G401.6 (cell line): ENCODE measurements at regions not wholly inside any gene's neighbourhood (a gene's known extent, or its start where the extent isn't known, plus 50 kb on each side); places are given as distances from the start of the nearest gene placed in this dataset.

ENCODE experiments used
- FAIRE-seq: peaks from 2 replicates; lab custom pipeline; 2012; peaks lifted over from hg19 to GRCh38; lab: Jason Lieb, UNC

- no peak for FAIRE-seq
These were observed 165.8 kb upstream of the SYT1 start for GRCh38 chr12:78698747-78699146.

GRCh38 chr12:78700565-78700964, 164.0 kb upstream of the SYT1 start:
- FAIRE-seq = no peak

DNA sequence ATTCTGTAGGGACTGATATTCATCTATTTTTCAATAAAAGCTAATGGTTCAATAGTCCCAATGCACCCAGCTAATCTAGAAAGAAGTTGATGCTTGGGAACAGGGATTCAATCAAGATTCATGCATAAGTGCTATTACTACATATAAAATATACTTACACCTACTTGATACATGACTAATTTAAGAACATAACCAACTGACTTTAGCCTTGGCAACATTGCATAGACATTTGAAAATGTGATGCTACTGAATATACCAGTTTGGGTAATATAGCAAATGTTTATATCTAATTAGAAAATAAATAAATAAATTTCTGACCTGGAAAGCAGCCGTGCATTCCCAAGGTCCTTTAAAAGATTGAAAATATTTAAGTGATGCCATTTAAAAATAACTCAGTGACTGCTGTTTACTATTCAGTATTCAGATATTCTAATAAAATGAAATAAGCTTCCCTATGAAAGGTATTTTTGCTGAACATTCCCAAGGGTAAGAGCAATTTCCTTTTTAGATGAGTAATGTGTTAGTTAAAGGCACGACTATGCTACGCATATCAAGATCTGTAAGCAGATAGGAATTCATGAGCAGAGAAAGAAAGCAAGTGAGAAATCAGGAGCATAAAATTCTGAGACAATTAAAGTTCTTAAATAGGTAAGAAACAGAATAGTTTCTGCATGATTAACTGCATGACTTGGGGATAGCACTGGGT, 160.6 kb upstream of the SYT1 start:
- no peak for FAIRE-seq

DNA sequence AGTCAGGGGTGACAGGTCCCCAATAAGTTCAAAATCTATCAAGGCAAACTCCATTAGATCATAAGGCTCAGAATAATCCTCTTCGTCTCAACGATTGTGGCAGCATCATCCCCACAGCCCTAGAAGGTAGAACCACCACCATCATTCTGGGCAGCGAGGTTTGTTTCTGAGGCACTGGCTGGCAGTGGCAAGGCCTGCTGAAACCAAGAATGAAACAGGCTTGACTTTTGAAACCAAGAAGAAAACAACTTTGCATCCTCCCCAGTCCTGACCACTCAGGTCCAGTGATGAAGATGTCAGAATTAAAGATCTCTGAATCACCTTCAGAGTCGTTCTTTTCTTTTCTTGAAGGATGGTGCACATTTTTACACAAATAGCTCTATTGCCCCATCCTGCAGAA, 152.6 kb upstream of the SYT1 start:
- no peak for FAIRE-seq

DNA sequence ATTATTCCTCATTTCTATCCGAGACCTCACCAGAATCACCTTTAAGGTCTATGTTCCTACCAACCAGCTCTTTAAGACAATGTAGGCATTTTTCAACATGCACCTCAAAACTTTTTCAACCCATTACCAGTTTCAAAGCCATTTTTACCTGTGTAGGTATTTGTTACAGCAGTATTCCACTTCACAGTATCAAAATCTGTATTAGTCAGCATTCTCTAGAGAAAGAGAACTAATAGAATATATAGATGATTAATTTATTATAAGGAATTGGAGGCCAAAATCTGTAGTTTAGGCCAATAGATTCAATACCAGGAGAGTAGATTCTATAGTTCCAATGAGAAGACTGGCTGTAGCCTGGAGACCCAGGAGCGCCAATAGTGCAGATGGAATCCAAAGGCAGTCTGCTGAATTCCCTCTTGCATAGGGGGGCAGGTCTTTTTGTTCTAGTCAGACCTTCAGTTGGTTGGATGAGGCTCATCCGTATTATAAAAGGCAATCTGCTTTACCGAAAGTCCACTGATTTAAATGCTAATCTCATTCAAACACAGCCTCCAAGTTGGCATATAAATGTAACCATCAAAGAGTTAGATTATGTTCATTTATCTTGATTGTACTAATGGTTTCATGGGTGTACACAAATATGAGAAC, 151.6 kb upstream of the SYT1 start:
- no peak for FAIRE-seq

- FAIRE-seq = no peak
These were observed 144.9 kb upstream of the SYT1 start for GRCh38 chr12:78719721-78720120.

DNA sequence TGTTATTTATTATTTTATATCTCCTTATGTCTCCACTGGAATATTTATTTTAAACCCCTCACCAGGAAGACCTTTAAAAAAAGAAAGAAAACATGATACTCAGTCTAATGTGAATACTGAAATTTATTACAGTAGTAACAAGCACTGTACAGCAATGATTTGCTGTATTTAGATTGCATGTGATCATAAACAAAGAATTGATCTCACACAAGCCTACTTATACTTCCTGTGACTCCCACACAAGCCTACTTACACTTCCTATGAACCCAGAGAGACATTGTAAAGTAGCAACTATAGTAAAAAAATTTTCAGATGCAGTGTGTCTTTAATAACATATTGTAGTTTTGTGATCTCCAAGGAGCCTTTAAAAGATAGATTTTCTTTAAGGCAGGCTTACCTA, 142.7 kb upstream of the SYT1 start:
- no peak for FAIRE-seq

DNA sequence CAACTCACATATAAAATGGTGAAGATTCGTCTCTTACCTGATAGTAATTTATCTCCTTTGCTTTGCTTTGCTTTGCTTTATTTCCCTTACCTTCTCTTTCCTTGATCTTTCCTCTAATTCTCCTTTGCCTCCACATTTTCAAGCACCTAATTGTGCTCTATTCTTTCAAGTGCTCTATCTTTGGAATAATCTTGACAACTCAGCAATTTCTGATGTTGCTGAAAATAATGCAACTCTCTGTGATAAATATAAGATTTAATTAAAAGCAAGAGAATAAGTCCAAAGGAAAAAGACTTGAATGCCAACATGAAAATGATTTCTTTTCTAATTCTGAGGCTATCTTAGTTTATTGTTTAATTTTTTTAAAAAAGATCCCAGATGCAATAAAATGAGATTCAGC, 139.5 kb upstream of the SYT1 start:
- FAIRE-seq = no peak

- FAIRE-seq = no peak
These were observed 138.5 kb upstream of the SYT1 start for GRCh38 chr12:78725951-78726580.

DNA sequence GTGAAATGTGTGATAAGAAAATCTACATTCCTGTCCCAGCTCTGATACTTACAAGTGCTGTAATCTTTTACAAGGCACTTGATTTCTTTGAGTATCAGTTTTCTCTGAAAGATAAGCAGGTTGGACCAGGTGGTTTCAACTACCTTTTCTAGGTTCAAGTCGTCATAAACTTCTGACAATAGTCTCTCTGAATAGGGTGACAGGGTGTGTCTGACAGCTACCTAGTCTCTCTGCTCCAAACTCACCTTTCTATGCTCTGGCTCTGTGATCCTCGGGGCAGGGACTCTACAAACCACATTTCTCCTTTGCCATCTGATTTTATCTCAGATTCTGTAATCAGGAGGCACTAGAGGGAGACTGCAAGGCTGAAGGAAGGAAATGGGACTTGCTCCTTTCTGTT, 137.7 kb upstream of the SYT1 start:
- FAIRE-seq = no peak

DNA sequence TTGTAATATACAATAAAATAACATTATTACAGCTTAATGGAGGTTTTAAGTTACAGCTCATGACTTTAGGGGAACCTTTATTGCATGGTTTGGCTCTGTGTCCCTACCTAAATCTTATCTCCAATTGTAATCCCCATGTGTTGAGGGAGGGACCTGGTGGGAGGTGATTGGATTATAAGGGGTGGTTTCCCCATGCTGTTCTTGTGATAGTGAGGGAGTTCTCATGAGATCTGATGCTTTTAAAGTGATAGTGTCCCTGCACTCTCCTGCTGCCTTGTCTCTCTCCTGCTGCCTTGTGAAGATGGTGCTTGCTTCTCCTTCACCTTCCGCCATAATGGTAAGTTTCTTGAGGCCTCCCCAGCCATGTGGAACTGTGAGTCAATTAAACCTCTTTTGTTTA, 132.1 kb upstream of the SYT1 start:
- FAIRE-seq = no peak

DNA sequence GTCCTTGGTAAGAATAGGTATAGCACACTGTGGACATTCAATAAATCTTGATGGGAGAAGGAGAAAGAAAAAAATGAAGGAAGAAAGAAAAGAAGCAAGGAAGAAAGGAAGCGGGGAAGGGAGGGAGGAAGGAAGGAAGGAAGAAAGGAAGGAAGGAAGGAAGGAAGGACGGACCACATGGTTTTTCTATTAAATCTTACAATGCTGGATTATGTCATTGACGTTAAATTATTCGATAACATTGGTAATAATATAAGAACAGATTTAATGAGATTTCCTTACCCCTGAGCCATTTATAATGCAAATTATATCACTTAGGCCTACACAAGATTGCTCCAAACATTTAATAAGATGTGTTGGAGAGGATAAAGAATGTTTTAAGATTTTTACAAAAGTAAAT, 124.9 kb upstream of the SYT1 start:
- no peak for FAIRE-seq

DNA sequence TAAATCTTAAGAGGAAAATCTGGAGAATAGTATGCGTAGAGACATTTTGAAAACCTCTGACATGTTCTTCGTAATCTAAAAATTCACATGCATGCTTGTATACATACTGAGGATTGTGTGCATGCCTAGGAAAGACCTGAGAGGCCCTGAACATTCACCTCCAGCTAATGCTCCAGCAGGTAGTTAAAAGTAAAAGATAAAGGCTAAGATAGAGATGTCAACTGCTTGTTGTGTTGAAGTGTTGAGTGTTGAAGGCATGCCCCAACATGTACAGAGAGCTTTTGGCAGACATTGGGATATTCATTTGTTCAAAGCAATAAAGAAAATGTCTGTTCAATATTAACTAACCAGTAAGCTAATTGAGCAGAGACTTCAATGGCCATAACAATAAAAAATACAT, 118.6 kb upstream of the SYT1 start:
- no peak for FAIRE-seq

GRCh38 chr12:78753058-78753457, 111.5 kb upstream of the SYT1 start:
- no peak for FAIRE-seq

GRCh38 chr12:78756936-78757335, 107.6 kb upstream of the SYT1 start:
- no peak for FAIRE-seq

- no peak for FAIRE-seq
These were observed 105.2 kb upstream of the SYT1 start for GRCh38 chr12:78759367-78759766.

DNA sequence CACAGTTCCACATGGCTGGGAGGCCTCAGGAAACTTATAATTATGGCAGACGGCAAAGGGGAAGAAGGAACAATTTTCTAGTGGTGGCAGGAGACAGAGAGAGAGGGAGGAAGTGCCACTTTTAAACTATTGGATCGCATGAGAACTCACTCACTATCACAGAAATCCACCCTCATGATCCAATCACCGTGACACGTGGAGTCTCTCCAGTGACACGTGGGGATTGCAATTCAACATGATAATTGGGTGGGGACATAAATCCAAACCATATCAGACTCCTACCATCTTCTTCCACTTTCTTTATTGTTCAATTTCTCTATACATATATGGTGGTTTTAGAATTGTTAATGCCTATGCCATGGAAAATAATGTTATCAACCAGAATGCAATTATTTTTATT, 103.7 kb upstream of the SYT1 start:
- FAIRE-seq = no peak

DNA sequence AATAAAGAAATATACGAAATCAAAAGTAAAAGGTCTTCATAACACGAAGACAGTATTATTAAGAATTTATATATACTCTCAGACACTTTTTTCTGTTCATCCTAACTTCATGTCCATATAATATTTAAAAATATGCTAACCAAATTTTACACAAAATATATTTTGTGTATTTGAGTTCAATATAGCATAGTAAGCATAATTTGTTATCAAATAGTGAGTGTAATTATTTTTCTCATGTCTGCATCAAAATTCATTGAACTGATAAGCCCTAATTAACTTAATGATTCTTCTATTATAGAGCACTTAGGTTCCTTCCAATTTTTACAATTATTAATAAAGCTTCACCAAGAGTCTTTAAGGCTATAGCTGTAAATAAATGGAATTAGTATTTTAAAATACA, 99.7 kb upstream of the SYT1 start:
- FAIRE-seq = no peak

- no peak for FAIRE-seq
These were observed 97.2 kb upstream of the SYT1 start for GRCh38 chr12:78767264-78767981.

DNA sequence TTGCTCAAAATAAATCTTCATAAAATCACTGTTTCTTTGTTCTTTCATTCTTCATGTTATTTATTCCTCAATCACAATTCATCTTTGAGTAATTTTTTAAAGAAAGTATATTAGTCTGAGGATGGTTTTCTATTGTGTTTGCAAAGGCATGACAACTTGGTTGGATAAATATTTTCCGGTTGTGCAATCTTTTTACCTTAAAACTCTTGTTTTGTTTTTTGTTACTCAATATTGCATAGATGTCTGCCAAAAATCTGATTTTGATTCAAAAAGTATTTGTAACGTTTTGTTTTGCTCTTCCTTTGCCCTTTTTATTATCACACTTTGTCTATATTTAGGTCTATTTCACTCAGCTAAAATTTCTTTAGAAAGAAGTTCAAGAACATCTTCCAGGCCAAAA, 86.2 kb upstream of the SYT1 start:
- no peak for FAIRE-seq

DNA sequence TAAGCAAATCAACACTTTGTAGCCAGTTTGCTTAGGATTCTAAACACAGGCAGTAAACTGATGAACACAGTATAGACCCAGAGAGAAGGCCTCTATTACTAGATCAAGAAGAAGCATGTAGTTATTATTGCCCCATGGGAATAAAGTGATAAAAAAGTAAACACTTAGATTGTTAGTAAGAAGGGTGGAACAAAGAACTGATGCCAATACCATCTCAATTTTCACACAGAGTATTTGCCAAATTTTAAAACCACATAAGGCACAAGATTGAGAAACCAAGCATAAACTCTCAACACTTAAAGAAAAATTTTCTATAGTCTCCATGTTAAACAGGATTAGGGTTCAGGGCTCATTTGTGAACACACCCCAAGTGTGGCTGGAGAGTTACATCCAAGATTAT, 77.0 kb upstream of the SYT1 start:
- no peak for FAIRE-seq

DNA sequence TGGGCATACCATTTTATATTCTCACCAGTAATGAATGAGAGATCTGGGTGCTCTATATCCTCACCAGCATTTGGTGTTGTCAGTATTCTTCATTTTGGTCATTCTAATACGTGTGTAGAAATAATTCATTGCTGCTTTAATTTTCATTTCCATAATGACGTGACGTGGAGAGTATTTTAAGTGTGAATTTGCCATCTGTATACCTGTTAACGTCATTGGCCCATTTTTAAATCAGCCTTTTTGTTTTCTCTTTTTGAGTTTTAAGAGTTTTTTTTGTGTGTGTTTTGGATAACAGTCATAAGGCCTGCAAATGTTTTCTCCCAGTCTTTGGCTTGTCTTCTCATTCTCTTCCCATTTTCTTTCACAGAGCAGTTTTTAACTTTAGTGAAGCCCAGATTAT, 74.4 kb upstream of the SYT1 start:
- no peak for FAIRE-seq

DNA sequence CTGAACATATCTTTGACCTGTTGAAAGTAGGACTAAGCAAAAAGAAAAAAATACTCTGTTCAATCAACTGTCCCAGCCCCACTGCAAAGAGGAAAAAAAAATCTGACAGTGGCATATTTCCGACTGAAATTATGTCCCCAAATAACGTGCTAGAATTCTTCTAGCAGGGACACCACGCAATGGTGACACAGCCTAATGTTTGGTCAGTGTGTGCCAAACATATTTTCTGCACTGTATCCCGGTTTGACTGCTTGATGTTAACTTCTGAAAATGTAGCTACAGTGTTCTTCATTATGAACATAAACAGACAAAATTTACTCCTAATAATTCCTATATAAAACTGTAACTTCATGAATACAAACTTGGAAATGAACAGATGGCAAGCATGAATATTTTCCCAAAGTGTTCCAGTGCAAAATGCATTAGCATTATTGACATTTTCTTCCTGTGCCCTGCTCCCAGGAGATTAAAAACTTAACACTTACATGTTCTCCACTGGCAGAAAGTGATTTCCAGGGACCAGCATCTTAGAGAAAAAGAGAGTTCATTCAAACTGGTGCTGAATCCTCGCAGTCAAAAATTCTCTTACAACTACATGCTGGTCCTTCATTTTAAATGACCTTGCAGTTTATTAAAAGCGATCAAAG, 72.4 kb upstream of the SYT1 start:
- no peak for FAIRE-seq
